ENCODE measurements at regions not wholly inside any gene's neighbourhood (a gene's known extent, or its start where the extent isn't known, plus 50 kb on each side); places are given as distances from the start of the nearest gene placed in this dataset.

GRCh38 chr13:106650690-106651205, 82.8 kb upstream of the ARGLU1 start:
- no peak for DNase-seq (ENCODE audit: low read depth in 1 of 2, low spot score in 1 of 2)

DNA sequence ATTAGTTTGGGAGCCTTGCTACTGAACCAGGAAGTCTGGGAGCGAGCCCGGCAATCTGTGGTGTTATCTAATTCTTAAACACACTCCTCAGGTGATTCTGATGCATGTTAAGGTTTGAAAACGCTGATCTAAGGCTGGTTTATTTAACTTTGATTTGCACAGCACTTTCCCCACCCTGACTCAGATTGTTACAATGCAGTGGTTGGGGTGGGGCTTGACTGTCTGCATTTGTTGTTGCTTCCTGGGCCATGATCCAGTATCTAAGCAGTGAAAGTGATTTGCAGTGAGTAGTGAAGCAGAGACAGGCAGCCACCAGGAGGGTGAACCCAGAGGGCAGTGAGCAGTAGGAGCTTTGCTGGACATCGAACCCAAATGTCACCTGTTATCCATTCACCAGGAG, 81.6 kb upstream of the ARGLU1 start:
- no peak for DNase-seq (ENCODE audit: low read depth in 1 of 2, low spot score in 1 of 2)

DNA sequence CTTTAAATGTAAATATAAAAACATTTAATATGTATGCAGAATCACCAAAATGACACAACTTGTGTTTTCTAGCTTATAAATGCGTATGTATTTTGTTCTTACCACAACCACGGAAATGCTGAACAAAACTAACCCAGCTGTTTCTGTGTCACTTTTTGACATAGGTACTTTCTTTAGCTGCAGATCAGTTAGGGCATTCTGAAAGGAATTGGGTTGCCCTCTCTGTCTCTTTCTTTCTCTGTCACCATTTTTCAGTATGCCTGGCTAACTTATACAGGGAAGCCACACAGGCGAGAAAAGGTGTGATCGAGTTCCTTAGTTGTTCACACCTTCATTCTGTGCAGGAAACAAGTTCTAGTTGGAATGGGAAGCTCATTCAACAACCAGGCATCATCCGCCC, 72.6 kb upstream of the ARGLU1 start:
- DNase-seq (ENCODE audit: low read depth in 1 of 2, low spot score in 1 of 2) = no peak

- no peak for DNase-seq (ENCODE audit: low read depth in 1 of 2, low spot score in 1 of 2)
Observed at GRCh38 chr13:106637519-106637918, 69.6 kb upstream of the ARGLU1 start.

GRCh38 chr13:106636492-106636891, 68.6 kb upstream of the ARGLU1 start:
- no peak for DNase-seq (ENCODE audit: low read depth in 1 of 2, low spot score in 1 of 2)

GRCh38 chr13:106635616-106636015, 67.7 kb upstream of the ARGLU1 start:
- no peak for DNase-seq (ENCODE audit: low read depth in 1 of 2, low spot score in 1 of 2)

DNA sequence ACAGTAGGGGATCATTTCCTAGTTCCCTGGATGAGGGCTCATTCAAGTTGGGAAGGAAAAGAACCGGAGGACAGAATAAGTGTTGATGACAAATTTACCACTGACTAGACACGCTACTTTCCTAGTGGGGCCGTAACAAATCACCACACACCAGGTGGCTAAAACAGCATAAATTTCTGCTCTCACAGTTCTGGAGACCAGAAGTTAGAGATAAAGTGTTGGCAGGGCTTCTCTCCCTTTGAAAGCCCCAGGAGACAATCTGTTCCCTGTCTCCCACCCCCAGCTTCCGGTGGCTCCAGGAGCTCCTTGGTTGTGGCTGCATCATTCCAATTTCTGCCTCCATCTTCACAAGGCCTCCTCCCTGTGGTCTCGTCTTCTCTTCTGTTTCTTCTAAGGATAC, 65.4 kb upstream of the ARGLU1 start:
- no peak for DNase-seq (ENCODE audit: low read depth in 1 of 2, low spot score in 1 of 2)

- DNase-seq (ENCODE audit: low read depth in 1 of 2, low spot score in 1 of 2) = no peak
Observed at GRCh38 chr13:106630650-106631049, 62.7 kb upstream of the ARGLU1 start.

DNA sequence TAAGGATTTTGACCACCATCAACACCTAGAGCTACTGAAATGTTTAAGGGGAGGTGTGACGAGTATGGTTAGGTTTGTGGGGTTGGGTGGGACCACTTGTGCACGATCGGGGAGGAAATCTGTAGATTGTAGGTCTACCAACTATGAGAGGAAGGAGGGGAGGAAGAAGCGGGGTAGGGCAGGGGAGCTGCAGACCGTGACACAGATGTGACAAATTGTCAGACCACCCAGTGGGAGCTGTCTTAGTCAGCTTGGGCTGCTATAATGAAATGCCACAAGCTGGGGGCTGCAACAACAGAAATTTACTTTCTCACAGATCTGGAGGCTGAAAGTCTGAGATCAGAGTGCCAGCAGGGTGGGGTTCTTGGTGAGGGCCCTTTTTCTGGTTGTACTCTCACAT, 62.2 kb upstream of the ARGLU1 start:
- DNase-seq (ENCODE audit: low read depth in 1 of 2, low spot score in 1 of 2) = no peak

GRCh38 chr13:106628936-106629659, 61.2 kb upstream of the ARGLU1 start:
- no peak for DNase-seq (ENCODE audit: low read depth in 1 of 2, low spot score in 1 of 2)

DNA sequence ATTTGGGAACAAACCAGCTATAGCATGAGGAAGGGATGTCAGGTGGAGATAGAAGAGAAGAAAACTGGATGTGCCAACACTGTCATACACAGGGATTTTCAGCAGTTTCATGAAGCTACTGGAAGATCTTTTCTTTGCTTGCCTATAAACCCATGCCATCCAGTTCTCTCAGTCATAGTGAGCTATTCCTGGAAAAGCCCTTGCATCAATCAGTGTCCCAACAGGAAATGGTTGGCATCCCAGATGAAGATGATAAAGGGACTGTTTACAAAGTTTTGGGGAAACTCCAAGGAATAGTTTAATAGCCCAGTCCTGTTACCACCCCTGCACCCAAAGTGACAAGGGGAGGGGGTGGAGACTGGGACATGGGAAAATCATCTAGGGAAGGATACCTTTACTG, 58.5 kb upstream of the ARGLU1 start:
- DNase-seq (ENCODE audit: low read depth in 1 of 2, low spot score in 1 of 2) = no peak

- no peak for DNase-seq (ENCODE audit: low read depth in 1 of 2, low spot score in 1 of 2)
Observed at GRCh38 chr13:106625578-106625977, 57.6 kb upstream of the ARGLU1 start.

GRCh38 chr13:106623799-106624460, 56.0 kb upstream of the ARGLU1 start:
- DNase-seq (ENCODE audit: low read depth in 1 of 2, low spot score in 1 of 2) = no peak

DNA sequence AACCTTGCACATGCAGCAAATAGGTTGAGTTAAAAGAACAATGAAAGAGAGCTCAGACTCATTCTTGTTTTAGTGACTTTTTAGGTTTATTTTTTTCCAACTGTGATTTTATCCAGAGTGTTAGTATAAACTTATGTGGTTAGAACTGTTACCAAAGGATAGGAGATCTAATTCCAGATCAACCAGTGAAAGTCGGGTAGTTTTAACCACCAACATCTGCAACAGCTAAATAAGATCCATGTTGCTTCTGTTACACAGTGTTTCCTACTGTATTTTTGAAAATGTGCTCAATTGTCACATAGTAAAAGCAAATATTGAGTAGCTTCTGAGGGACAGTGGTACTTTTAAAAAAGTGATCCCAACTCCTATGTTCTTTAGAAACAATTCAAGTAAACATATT, 53.9 kb upstream of the ARGLU1 start:
- no peak for DNase-seq (ENCODE audit: low read depth in 1 of 2, low spot score in 1 of 2)

GRCh38 chr13:106619688-106620555, 52.0 kb upstream of the ARGLU1 start:
- no peak for DNase-seq (ENCODE audit: low read depth in 1 of 2, low spot score in 1 of 2)
